ENCODE measurements at regions not wholly inside any gene's neighbourhood (a gene's known extent, or its start where the extent isn't known, plus 50 kb on each side); places are given as distances from the start of the nearest gene placed in this dataset.

DNA sequence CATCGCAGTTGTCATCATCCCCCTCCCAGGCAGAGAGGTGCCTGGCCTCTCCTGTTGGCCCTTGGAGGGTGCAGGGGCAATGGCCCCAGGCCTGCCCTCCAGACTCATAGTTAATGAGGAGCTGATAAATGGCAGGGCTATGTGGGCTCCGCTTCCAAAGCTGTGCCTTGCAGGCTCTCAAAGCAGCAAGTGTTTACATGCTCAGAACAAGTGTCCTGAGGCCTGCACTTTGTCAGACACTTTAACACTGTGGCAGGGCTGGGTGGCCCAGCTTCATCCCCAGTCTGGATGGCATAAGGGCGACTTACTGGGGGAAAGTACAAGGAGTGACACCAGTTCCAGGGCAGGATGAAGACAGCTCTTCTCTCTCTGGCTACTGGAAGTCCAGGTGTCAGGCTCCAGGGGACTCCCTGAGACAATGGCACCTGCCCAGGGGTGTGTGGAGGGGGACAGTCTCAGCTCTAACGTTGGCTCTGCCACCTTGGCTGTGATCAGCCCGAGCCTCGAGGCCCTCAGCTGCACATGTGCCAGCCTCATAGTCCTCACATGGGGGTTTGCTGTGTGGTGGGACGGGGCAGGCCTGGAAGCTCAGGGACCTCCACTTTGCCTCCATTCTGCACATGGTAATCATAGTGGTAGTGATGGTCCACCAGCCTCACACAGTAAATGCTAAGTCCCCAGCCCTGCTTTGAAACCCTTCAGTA lies 153.4 kb downstream of the BARX1 start:
- Histone ChIP-seq H3K27me3 (replicated peaks; ENCODE audit: insufficient read depth) (no peaks in the 10 kb centered on the region), H3K9me3 (no peaks in the 10 kb centered on the region), H3K4me3 (no peak overlapping the region), H3K4me1 (replicated peaks) (no peaks in the 10 kb centered on the region), H3K36me3 (no peaks in the 10 kb centered on the region), H3K27ac (no peak overlapping the region)
- 84% methylated on average over 7 of the region's 7 CpGs for WGBS
- DNase-seq (ENCODE audit: low spot score), result no peak
- intact Hi-C loops (cut with DNase I), result no loop called here
- TF ChIP-seq POLR2A (IDR thresholded peaks at IDR 0.05) (no peak), POLR2AphosphoS5 (IDR thresholded peaks at IDR 0.05) (no peak), CTCF (IDR thresholded peaks at IDR 0.05) (no peak)

DNA sequence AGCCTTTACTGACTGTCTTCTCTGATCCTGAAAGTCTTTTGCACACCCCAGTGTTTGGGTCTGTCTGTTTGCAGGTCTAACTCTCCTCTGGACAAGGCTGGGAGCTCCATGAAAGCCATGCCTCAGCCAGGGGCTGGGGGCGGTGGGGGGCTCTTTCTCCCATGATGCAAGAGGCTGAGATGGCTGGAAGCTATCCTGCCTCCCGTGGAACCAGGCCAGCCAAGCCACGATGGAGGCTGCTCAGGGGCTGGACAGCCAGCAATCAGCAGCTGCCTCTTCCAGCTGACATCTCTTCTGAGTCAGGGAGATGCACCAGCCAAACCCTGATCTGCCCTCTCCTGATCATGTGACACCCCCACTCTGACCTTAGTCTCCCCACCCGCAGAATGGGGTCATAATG lies 154.0 kb downstream of the BARX1 start:
- H3K9me3 ChIP-seq, result no peaks in the 10 kb centered on the region
- H3K4me1 ChIP-seq (replicated peaks), result no peaks in the 10 kb centered on the region
- H3K36me3 ChIP-seq, result no peaks in the 10 kb centered on the region
- 69% methylated on average over 4 of the region's 4 CpGs for WGBS
- no peak overlapping the region for H3K4me3 ChIP-seq
- H3K27me3 ChIP-seq (replicated peaks; ENCODE audit: insufficient read depth), result no peaks in the 10 kb centered on the region
- TF ChIP-seq CTCF (IDR thresholded peaks at IDR 0.05), result no peak
- no peak for TF ChIP-seq POLR2AphosphoS5 (IDR thresholded peaks at IDR 0.05)
- no peak for TF ChIP-seq POLR2A (IDR thresholded peaks at IDR 0.05)
- DNase-seq (ENCODE audit: low spot score), result no peak
- H3K27ac ChIP-seq, result no peak overlapping the region
- intact Hi-C loops (cut with DNase I), result no loop called here

- no peaks in the 10 kb centered on the region for H3K4me1 ChIP-seq (replicated peaks)
- TF ChIP-seq CTCF (IDR thresholded peaks at IDR 0.05) (no peak), POLR2A (IDR thresholded peaks at IDR 0.05) (no peak), POLR2AphosphoS5 (IDR thresholded peaks at IDR 0.05) (no peak)
- intact Hi-C loops (cut with DNase I), result no loop called here
- H3K4me3 ChIP-seq, result no peak overlapping the region
- H3K36me3 ChIP-seq, result no peaks in the 10 kb centered on the region
- WGBS, result 98% methylated on average over 1 of the region's 1 CpG
- H3K9me3 ChIP-seq, result no peaks in the 10 kb centered on the region
- DNase-seq (ENCODE audit: low spot score), result no peak
- no peaks in the 10 kb centered on the region for H3K27me3 ChIP-seq (replicated peaks; ENCODE audit: insufficient read depth)
- H3K27ac ChIP-seq, result no peak overlapping the region
Observed at GRCh38 chr9:93792358-93792757, 162.8 kb downstream of the BARX1 start.

DNA sequence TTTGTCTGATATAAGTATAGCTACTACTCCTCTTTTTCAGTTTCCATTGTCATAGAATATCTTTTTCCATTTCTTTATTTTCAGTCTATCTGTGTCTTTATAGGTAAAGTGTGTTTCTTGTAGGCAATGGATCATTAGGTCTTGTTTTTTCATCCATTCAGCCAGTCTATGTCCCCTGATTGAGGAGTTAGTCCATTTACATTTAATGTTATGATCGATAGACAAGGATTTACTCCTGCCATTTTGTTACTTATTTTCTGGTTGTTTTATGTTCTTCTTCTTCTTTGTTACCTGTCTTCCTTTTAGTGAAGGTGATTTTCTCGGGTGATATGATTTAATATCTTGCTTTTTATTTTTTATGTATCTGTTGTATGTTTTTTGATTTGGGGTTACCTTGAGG lies 169.0 kb downstream of the BARX1 start:
- TF ChIP-seq POLR2A (IDR thresholded peaks at IDR 0.05) (no peak), POLR2AphosphoS5 (IDR thresholded peaks at IDR 0.05) (no peak), CTCF (IDR thresholded peaks at IDR 0.05) (no peak)
- no peaks in the 10 kb centered on the region for H3K4me1 ChIP-seq (replicated peaks)
- no peak for DNase-seq (ENCODE audit: low spot score)
- H3K36me3 ChIP-seq, result no peaks in the 10 kb centered on the region
- H3K27me3 ChIP-seq (replicated peaks; ENCODE audit: insufficient read depth), result peaks cover 3% of the 10 kb centered on the region
- no peaks in the 10 kb centered on the region for H3K9me3 ChIP-seq
- intact Hi-C loops (cut with DNase I), result no loop called here
- H3K4me3 ChIP-seq, result no peak overlapping the region
- no peak overlapping the region for H3K27ac ChIP-seq
- WGBS, result 86% methylated on average over 2 of the region's 2 CpGs

DNA sequence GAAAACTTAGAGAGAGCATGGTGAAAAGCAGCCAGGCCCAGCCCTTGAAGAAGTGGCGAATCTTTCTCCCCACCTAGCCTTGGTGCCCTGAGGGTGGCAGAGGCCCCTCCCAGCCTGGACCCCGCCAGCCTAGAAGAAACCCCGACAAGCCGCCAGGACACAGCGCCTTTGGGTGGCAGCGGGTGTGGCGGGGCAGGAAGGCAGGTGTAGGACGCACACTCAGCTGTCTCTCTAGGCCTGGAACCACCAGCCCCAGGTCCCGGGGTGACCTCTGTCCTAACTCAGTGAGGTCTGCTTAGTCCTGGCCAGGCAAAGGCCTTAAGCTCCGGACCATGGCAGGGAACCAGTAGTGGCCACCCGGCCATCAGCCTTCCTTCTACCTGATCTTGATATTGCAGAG lies 178.3 kb downstream of the BARX1 start:
- TF ChIP-seq CTCF (IDR thresholded peaks at IDR 0.05) (no peak), POLR2AphosphoS5 (IDR thresholded peaks at IDR 0.05) (no peak), POLR2A (IDR thresholded peaks at IDR 0.05) (no peak)
- Histone ChIP-seq H3K27me3 (replicated peaks; ENCODE audit: insufficient read depth) (no peaks in the 10 kb centered on the region), H3K27ac (no peak overlapping the region), H3K4me1 (replicated peaks) (no peaks in the 10 kb centered on the region), H3K36me3 (no peaks in the 10 kb centered on the region), H3K4me3 (no peak overlapping the region), H3K9me3 (no peaks in the 10 kb centered on the region)
- intact Hi-C loops (cut with DNase I), result no loop called here
- no peak for DNase-seq (ENCODE audit: low spot score)
- WGBS, result 93% methylated on average over 10 of the region's 11 CpGs
